Endodermal cell (in vitro differentiated cells): ENCODE measurements at regions not wholly inside any gene's neighbourhood (a gene's known extent, or its start where the extent isn't known, plus 50 kb on each side); places are given as distances from the start of the nearest gene placed in this dataset.

Source experiments
- DNase-seq: peaks from one replicate; pipeline ENCODE4 v3.0.0-alpha.2; 2017
- H3K27ac ChIP-seq: 2 replicates; pipeline ENCODE4 v1.5.1; 2013; ENCODE audit warnings: mild to moderate bottlenecking, low read depth, low read length, moderate library complexity
- H3K27me3 ChIP-seq: 2 replicates; pipeline ENCODE4 v1.6.1; 2013; ENCODE audit warnings: mild to moderate bottlenecking, low read length, moderate library complexity; ENCODE audit not compliant: insufficient read depth, control insufficient read depth, poor library complexity, severe bottlenecking
- H3K36me3 ChIP-seq: 2 replicates; pipeline ENCODE4 v1.7.0; 2013; ENCODE audit warnings: mild to moderate bottlenecking, low read length, moderate library complexity; ENCODE audit not compliant: control insufficient read depth, insufficient read depth
- H3K4me1 ChIP-seq: one replicate; pipeline ENCODE4 v1.7.0; 2013; ENCODE audit warnings: low read length; ENCODE audit not compliant: control insufficient read depth, insufficient read depth
- H3K4me3 ChIP-seq: 2 replicates; pipeline ENCODE4 v1.5.1; 2013; ENCODE audit warnings: mild to moderate bottlenecking, low read length, moderate library complexity
- H3K9ac ChIP-seq: 2 replicates; pipeline ENCODE4 v1.6.1; 2013; ENCODE audit warnings: mild to moderate bottlenecking, low read length, moderate library complexity; ENCODE audit not compliant: poor library complexity, severe bottlenecking; ENCODE audit errors: extremely low read depth
- H3K9me3 ChIP-seq: 2 replicates; pipeline ENCODE4 v1.6.1; 2013; ENCODE audit warnings: mild to moderate bottlenecking, low read length, moderate library complexity; ENCODE audit not compliant: control insufficient read depth
- H3K27ac Mint-ChIP-seq: 2 replicates; pipeline ENCODE4 v1.8.0; 2020; ENCODE audit warnings: mixed read lengths
- H3K27me3 Mint-ChIP-seq: 2 replicates; pipeline ENCODE4 v1.8.0; 2021; ENCODE audit warnings: mild to moderate bottlenecking, mixed read lengths; ENCODE audit not compliant: insufficient read depth
- H3K36me3 Mint-ChIP-seq: 2 replicates; pipeline ENCODE4 v1.8.0; 2020; ENCODE audit warnings: low read depth, mixed read lengths
- H3K4me1 Mint-ChIP-seq: 2 replicates; pipeline ENCODE4 v1.8.0; 2020; ENCODE audit warnings: mixed read lengths
- H3K4me3 Mint-ChIP-seq: 2 replicates; pipeline ENCODE4 v1.8.0; 2020; ENCODE audit warnings: mild to moderate bottlenecking, moderate library complexity, mixed read lengths
- H3K9me3 Mint-ChIP-seq: 2 replicates; pipeline ENCODE4 v1.8.0; 2020; ENCODE audit warnings: mild to moderate bottlenecking, mixed read lengths
- WGBS, 2 experiments: methylation state at CpG; one replicate each; pipeline versions ENCODE4 v1.1.5 to v1.1.7; 2013; ENCODE audit warnings: missing lambda C conversion rate in 2 of 2, mixed read lengths in 1 of 2; ENCODE audit not compliant: insufficient coverage in 1 of 2, insufficient read length in 1 of 2; 5-methylcytosine and 5-hydroxymethylcytosine counted together
- TF ChIP-seq, protein P1 (sequence below): fragments of 200-600 bp; sonication (generic); conservative IDR thresholded peaks from 2 replicates; pipeline ENCODE4 v1.5.0; 2021; ENCODE audit warnings: antibody characterized with exemption, mild to moderate bottlenecking

DNA sequence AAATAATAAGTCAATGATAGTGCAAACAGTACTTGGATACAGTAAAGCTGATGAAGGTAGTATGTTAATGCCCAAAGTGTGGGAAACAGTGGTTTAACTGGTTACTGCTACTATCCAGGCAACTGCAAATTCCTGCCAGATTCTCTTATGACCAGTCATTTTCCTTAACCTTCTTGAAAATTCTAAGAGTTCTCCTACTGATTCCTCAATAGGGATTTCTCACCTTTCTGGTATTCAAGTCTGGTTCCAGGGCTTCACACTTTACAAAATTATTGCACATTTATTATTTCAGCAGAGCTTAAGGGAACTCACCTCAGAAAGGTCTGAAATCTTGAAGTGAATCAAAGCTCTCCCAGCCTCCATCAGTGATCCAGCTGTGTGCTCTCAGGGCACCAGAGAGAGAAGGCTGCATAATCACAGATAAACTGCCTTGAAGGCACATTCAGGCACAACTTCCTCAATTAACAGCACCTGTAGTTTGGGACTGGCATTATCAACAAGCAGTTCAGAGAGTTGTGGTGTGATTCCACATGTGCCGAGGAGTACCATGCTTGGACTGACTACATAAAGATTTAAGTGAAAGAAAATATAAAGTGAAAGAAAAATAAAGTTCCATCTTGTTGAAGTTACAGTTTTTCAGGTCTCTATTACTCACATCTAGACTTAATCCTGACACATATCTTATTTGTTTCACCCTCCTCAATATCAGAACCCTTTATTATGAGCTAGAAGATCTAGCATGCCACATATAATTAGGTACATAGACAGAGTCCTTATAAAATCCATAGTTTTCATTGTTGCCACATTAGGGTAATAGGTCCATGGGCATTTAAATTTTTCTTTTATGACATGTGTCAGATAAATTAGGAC, 59.5 kb upstream of the TIPARP start:
- Mint-ChIP-seq H3K4me1 (peaks cover 24% of the 10 kb centered on the region), H3K4me3 (no peak overlapping the region), H3K27me3 (no peaks in the 10 kb centered on the region), H3K27ac (peak overlapping the region; percentile 53), H3K9me3 (no peaks in the 10 kb centered on the region), H3K36me3 (no peaks in the 10 kb centered on the region)
- no peak for DNase-seq
- Histone ChIP-seq H3K9me3 (no peaks in the 10 kb centered on the region), H3K4me1 (no peaks in the 10 kb centered on the region), H3K4me3 (no peak overlapping the region), H3K27ac (no peak overlapping the region), H3K27me3 (no peaks in the 10 kb centered on the region), H3K9ac (no peak overlapping the region), H3K36me3 (no peaks in the 10 kb centered on the region)
- WGBS, 2 experiments: 88% methylated on average over 1 of the region's 1 CpG; no CpG with 5 or more reads in 1 of the 2 experiments
- TF ChIP-seq, protein P1, sequence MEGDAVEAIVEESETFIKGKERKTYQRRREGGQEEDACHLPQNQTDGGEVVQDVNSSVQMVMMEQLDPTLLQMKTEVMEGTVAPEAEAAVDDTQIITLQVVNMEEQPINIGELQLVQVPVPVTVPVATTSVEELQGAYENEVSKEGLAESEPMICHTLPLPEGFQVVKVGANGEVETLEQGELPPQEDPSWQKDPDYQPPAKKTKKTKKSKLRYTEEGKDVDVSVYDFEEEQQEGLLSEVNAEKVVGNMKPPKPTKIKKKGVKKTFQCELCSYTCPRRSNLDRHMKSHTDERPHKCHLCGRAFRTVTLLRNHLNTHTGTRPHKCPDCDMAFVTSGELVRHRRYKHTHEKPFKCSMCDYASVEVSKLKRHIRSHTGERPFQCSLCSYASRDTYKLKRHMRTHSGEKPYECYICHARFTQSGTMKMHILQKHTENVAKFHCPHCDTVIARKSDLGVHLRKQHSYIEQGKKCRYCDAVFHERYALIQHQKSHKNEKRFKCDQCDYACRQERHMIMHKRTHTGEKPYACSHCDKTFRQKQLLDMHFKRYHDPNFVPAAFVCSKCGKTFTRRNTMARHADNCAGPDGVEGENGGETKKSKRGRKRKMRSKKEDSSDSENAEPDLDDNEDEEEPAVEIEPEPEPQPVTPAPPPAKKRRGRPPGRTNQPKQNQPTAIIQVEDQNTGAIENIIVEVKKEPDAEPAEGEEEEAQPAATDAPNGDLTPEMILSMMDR: no peak

DNA sequence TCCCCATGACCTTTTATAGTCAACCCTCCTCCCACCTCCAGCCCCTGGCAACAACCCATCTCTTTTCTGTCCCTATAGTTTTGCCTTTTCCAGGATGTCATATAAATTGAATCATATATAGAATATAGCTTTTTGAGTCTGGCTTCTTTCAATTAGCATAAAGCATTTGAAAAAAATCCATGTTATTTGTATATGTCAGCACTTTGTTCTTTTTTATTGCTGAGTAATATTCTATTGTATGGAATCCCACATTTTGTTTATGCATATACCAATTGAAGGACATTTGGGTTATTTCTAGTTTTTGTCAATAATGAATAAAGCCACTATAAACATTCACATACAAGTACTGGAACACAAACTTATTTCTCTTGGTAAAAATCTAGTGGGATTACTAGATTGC, 58.0 kb upstream of the SSR3 start:
- no peak overlapping the region for H3K9ac ChIP-seq
- Mint-ChIP-seq H3K36me3 (no peaks in the 10 kb centered on the region), H3K27ac (no peak overlapping the region), H3K4me1 (peaks cover 37% of the 10 kb centered on the region), H3K27me3 (peaks cover 2% of the 10 kb centered on the region), H3K4me3 (no peak overlapping the region), H3K9me3 (no peaks in the 10 kb centered on the region)
- H3K4me1 ChIP-seq: peaks cover 5% of the 10 kb centered on the region
- H3K36me3 ChIP-seq: no peaks in the 10 kb centered on the region
- H3K9me3 ChIP-seq: no peaks in the 10 kb centered on the region
- TF ChIP-seq, protein P1: no peak
- DNase-seq: no peak
- no peak overlapping the region for H3K27ac ChIP-seq
- no peak overlapping the region for H3K4me3 ChIP-seq
- no peaks in the 10 kb centered on the region for H3K27me3 ChIP-seq

DNA sequence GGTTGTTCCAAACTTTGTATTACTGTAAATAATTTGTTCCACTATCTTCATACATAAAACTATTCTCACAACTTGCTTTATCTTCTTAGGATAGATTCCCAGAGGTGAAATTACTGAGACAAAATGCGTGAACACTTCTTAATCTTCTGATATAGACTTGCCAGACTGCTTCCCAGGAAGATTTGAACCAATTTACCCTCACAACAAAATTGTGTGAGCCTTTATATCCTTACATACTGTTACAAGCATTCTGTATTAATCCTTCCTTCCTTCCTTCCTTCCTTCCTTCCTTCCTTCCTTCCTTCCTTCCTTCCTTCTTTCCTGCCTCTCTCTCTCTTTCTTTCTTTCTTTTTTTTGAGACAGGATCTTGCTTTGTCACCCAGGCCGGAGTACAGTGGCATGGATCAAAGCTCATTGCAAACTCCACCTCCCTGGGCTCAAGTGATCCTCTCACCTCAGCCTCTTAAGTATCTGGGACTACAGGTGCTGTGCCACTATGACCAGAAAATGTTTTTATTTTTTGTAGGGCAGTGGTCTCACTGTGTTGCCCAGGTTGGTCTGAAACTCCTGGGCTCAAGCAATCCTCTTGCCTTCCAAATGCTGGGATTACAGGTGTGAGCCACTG, 57.1 kb upstream of the SSR3 start:
- no peak overlapping the region for H3K4me3 Mint-ChIP-seq

More for the DNA sequence above, 57.1 kb upstream of the SSR3 start:
- H3K27me3 Mint-ChIP-seq: peaks cover 2% of the 10 kb centered on the region
- peak overlapping the region; percentile 81 for H3K27ac Mint-ChIP-seq
- Histone ChIP-seq H3K9ac (peak overlapping the region; percentile 52), H3K27me3 (no peaks in the 10 kb centered on the region), H3K36me3 (no peaks in the 10 kb centered on the region), H3K27ac (no peak overlapping the region), H3K4me1 (peaks cover 5% of the 10 kb centered on the region), H3K4me3 (no peak overlapping the region), H3K9me3 (no peaks in the 10 kb centered on the region)
- no peaks in the 10 kb centered on the region for H3K9me3 Mint-ChIP-seq
- peaks cover 37% of the 10 kb centered on the region for H3K4me1 Mint-ChIP-seq
- TF ChIP-seq, protein P1: no peak
- no peaks in the 10 kb centered on the region for H3K36me3 Mint-ChIP-seq
- DNase-seq: no peak
- WGBS, 2 experiments: 84 to 91% methylated on average over 2 of the region's 2 CpGs
